ENCODE measurements at regions not wholly inside any gene's neighbourhood (a gene's known extent, or its start where the extent isn't known, plus 50 kb on each side); places are given as distances from the start of the nearest gene placed in this dataset.
A peak's percentile ranks its signal among the peaks of the same experiment; 100 is the strongest.

- Histone ChIP-seq H3K27ac (ENCODE audit: insufficient read depth, low read length) (no peak overlapping the region), H2BK5ac (ENCODE audit: low read depth, low read length, poor library complexity, severe bottlenecking) (no peak overlapping the region), H3K4me1 (ENCODE audit: control insufficient read depth, insufficient read depth, low read length) (no peaks in the 10 kb centered on the region), H3K36me3 (ENCODE audit: control insufficient read depth, insufficient read depth, low read length) (no peaks in the 10 kb centered on the region), H3K18ac (ENCODE audit: low read depth, low read length) (no peak overlapping the region), H3K79me1 (ENCODE audit: low read depth in 1 of 2, low read length in 2 of 2) (no peaks in the 10 kb centered on the region), H3K23ac (ENCODE audit: low read depth, low read length) (no peak overlapping the region), H3K27me3 (ENCODE audit: control insufficient read depth, insufficient read depth, low read length) (no peaks in the 10 kb centered on the region), H3K9me1 (ENCODE audit: insufficient read depth, low read length) (no peaks in the 10 kb centered on the region), H4K91ac (ENCODE audit: insufficient read depth, low read depth, low read length) (no peak overlapping the region), H4K5ac (ENCODE audit: low read depth, low read length) (no peak overlapping the region), H2BK120ac (ENCODE audit: low read depth, low read length) (no peak overlapping the region), H2AK9ac (replicated peaks; ENCODE audit: low read depth, low read length, poor library complexity) (no peak overlapping the region), H2BK15ac (ENCODE audit: low read depth, low read length) (no peak overlapping the region), H3K14ac (replicated peaks; ENCODE audit: low read depth, low read length) (no peak overlapping the region), H3K4me3 (ENCODE audit: insufficient read depth, low read depth, low read length) (no peak overlapping the region), H3K4ac (ENCODE audit: low read depth, low read length) (no peak overlapping the region), H2BK20ac (ENCODE audit: low read depth, low read length) (no peak overlapping the region), H4K20me1 (ENCODE audit: insufficient read depth, low read length) (no peaks in the 10 kb centered on the region), H4K8ac (ENCODE audit: low read depth in 2 of 2, low read length in 2 of 2) (no peak overlapping the region), H3K9ac (ENCODE audit: low read depth, low read length) (no peak overlapping the region), H3K56ac (ENCODE audit: extremely low read depth, insufficient read depth, low read length) (no peak overlapping the region), H3K4me2 (ENCODE audit: low read depth, low read length) (no peak overlapping the region), H3K9me3 (ENCODE audit: control insufficient read depth, insufficient read depth, low read length) (no peaks in the 10 kb centered on the region), H2AFZ (replicated peaks; ENCODE audit: low read length, poor library complexity) (no peak overlapping the region), H2AK5ac (ENCODE audit: low read depth, low read length) (no peak overlapping the region)
- ChIA-PET CTCF (no interaction called here), POLR2A (ENCODE audit: unreplicated experiment) (interaction anchor here (0.6 kb wide), 1 partner anchor 129 kb away, joined by 3 read pairs; no protein-coding TSS in a partner anchor)
- no peak for DNase-seq
- ATAC-seq (ENCODE audit: low read depth): no peak
- TF ChIP-seq MAFK (IDR thresholded peaks at IDR 0.05; ENCODE audit: low read depth, low read length): peak; percentile 87
- no peak for TF ChIP-seq NFE2L2 (IDR thresholded peaks at IDR 0.05; ENCODE audit: low read depth, low read length)
- intact Hi-C loops (cut with micrococcal nuclease) (no loop called here), dilution Hi-C loops (cut with HindIII; ENCODE audit: low sequenced_read_pairs, unreplicated experiment) (no loop called here), in situ Hi-C loops (cut with MboI; ENCODE audit: low sequenced_read_pairs) (no loop called here)
- BruUV-seq (replicated peaks): no TSS peak
Measured at GRCh38 chr13:82364525-82364924, 1517.7 kb downstream of the SLITRK1 start.

Data from IMR-90 (cell line).